GM23338 (cell line): ENCODE measurements at regions not wholly inside any gene's neighbourhood (a gene's known extent, or its start where the extent isn't known, plus 50 kb on each side); places are given as distances from the start of the nearest gene placed in this dataset.

Experiments
- ATAC-seq: fragments of 200-7000 bp; cut with Tn5 transposase; 3 replicates; pipeline ENCODE4 v1.9.1; 2020
- DNase-seq: peaks from one replicate; pipeline ENCODE4 v3.0.0-alpha.2; 2015; ENCODE audit warnings: low spot score
- H2AFZ ChIP-seq: fragments of 200-600 bp; sonication (generic); 2 replicates; pipeline ENCODE4 v1.8.0; 2016; ENCODE audit warnings: antibody characterized with exemption, mild to moderate bottlenecking, moderate library complexity
- H3F3A ChIP-seq: fragments of 200-600 bp; sonication (generic); replicated peaks from 2 replicates; pipeline ENCODE4 v1.8.0; 2017; ENCODE audit warnings: antibody characterized with exemption, mixed run types, low read depth
- H3K27ac ChIP-seq: fragments of 200-600 bp; sonication (generic); 2 replicates; pipeline ENCODE4 v1.6.1; 2016; ENCODE audit warnings: low read depth
- H3K27me3 ChIP-seq: fragments of 200-600 bp; sonication (generic); 2 replicates; pipeline ENCODE4 v1.8.0; 2016; ENCODE audit warnings: mild to moderate bottlenecking, mixed run types, moderate library complexity; ENCODE audit not compliant: insufficient read depth
- H3K36me3 ChIP-seq: fragments of 200-600 bp; sonication (generic); 2 replicates; pipeline ENCODE4 v1.8.0; 2016; ENCODE audit warnings: mild to moderate bottlenecking; ENCODE audit not compliant: insufficient read depth
- H3K4me1 ChIP-seq: fragments of 200-600 bp; sonication (generic); 2 replicates; pipeline ENCODE4 v1.8.0; 2016; ENCODE audit warnings: mild to moderate bottlenecking, moderate library complexity; ENCODE audit not compliant: insufficient read depth
- H3K4me2 ChIP-seq: fragments of 200-600 bp; sonication (generic); 2 replicates; pipeline ENCODE4 v1.7.1; 2017; ENCODE audit warnings: mixed run types
- H3K4me3 ChIP-seq: fragments of 200-600 bp; sonication (generic); 2 replicates; pipeline ENCODE4 v1.6.1; 2016; ENCODE audit warnings: mixed run types
- H3K79me2 ChIP-seq: fragments of 200-600 bp; sonication (generic); replicated peaks from 2 replicates; pipeline ENCODE4 v1.8.0; 2017; ENCODE audit warnings: mild to moderate bottlenecking; ENCODE audit not compliant: insufficient read depth
- H3K9me2 ChIP-seq: fragments of 200-600 bp; sonication (generic); 2 replicates; pipeline ENCODE4 v1.8.0; 2017; ENCODE audit not compliant: insufficient read depth
- H4K20me1 ChIP-seq: fragments of 200-600 bp; sonication (generic); replicated peaks from 2 replicates; pipeline ENCODE4 v1.8.0; 2017; ENCODE audit warnings: mild to moderate bottlenecking; ENCODE audit not compliant: insufficient read depth
- H3K27ac Mint-ChIP-seq: 2 replicates; pipeline ENCODE4 v1.8.0; 2020; ENCODE audit warnings: inconsistent platforms, mild to moderate bottlenecking, moderate library complexity, mixed read lengths
- H3K27me3 Mint-ChIP-seq: 3 replicates; pipeline ENCODE4 v1.8.0; 2022; ENCODE audit warnings: low read depth, mild to moderate bottlenecking, moderate library complexity, mixed read lengths, inconsistent platforms; ENCODE audit not compliant: insufficient read depth, poor library complexity
- H3K36me3 Mint-ChIP-seq: 3 replicates; pipeline ENCODE4 v1.8.0; 2021; ENCODE audit warnings: low read depth, mild to moderate bottlenecking, inconsistent platforms, moderate library complexity, mixed read lengths
- H3K4me1 Mint-ChIP-seq: 3 replicates; pipeline ENCODE4 v1.8.0; 2020; ENCODE audit warnings: mild to moderate bottlenecking, inconsistent platforms, mixed read lengths
- H3K4me3 Mint-ChIP-seq: 3 replicates; pipeline ENCODE4 v1.8.0; 2021; ENCODE audit warnings: moderate library complexity, mild to moderate bottlenecking, inconsistent platforms, mixed read lengths
- H3K9me3 Mint-ChIP-seq: 3 replicates; pipeline ENCODE4 v1.8.0; 2020; ENCODE audit warnings: moderate library complexity, mild to moderate bottlenecking, inconsistent platforms, mixed read lengths
- CREB1 ChIP-seq: fragments of 250-450 bp; sonication (Bioruptor Pico); IDR thresholded peaks from 2 replicates; pipeline ENCODE4 v1.5.0; 2020; ENCODE audit warnings: low read depth, mild to moderate bottlenecking, moderate library complexity
- EZH2 ChIP-seq: fragments of 200-600 bp; sonication (generic); IDR thresholded peaks from one replicate; pipeline ENCODE4 v1.8.0; 2017; ENCODE audit warnings: antibody characterized with exemption, mild to moderate bottlenecking, low read depth; ENCODE audit not compliant: unreplicated experiment
- EZH2phosphoT487 ChIP-seq: fragments of 200-600 bp; sonication (generic); IDR thresholded peaks from one replicate; pipeline ENCODE4 v1.8.1; 2018; ENCODE audit warnings: antibody characterized with exemption; ENCODE audit not compliant: unreplicated experiment
- POLR2AphosphoS5 ChIP-seq: IDR thresholded peaks from 2 replicates; pipeline ENCODE4 v1.6.1; 2016; ENCODE audit warnings: antibody characterized with exemption, low read depth
- STAT1 ChIP-seq: IDR thresholded peaks from one replicate; pipeline ENCODE4 v1.6.1; 2016; ENCODE audit warnings: antibody characterized with exemption; ENCODE audit not compliant: unreplicated experiment
- ZNF114 ChIP-seq: fragments of 250-450 bp; sonication (Bioruptor Pico); IDR thresholded peaks from 2 replicates; pipeline ENCODE4 v1.5.0; 2020; ENCODE audit warnings: mild to moderate bottlenecking, moderate library complexity
- TF ChIP-seq, protein P1 (sequence below), 2 experiments: fragments of 200-600 bp in 1 of 2; sonication (generic) in 1 of 2; conservative IDR thresholded peaks; 2 replicates each; pipeline versions ENCODE4 v1.5.1 to v1.6.1; 2016 to 2017; ENCODE audit warnings: antibody characterized with exemption in 2 of 2, low read depth in 2 of 2, mild to moderate bottlenecking in 2 of 2, moderate library complexity in 1 of 2

GRCh38 chr6:2460216-2460745, 214.9 kb upstream of the GMDS start:
- Histone ChIP-seq H3K27ac (no peak overlapping the region), H3K27me3 (no peaks in the 10 kb centered on the region), H4K20me1 (no peaks in the 10 kb centered on the region), H3K4me2 (no peak overlapping the region), H2AFZ (no peak overlapping the region), H3K4me1 (no peaks in the 10 kb centered on the region), H3K9me2 (0 out of 2 replicates have a peak, but pooled peaks cover 4% of the 10 kb centered on the region), H3K4me3 (no peak overlapping the region), H3K79me2 (no peaks in the 10 kb centered on the region), H3F3A (no peaks in the 10 kb centered on the region), H3K36me3 (no peaks in the 10 kb centered on the region)
- Mint-ChIP-seq H3K27me3 (peaks cover 2% of the 10 kb centered on the region), H3K4me1 (no peaks in the 10 kb centered on the region), H3K9me3 (no peaks in the 10 kb centered on the region), H3K27ac (no peak overlapping the region), H3K4me3 (no peak overlapping the region), H3K36me3 (no peaks in the 10 kb centered on the region)
- ATAC-seq (no peak), DNase-seq (no peak)
- TF ChIP-seq EZH2phosphoT487 (no peak), EZH2 (no peak), ZNF114 (CRISPR knock-in tag) (no peak), POLR2AphosphoS5 (no peak), STAT1 (no peak), CREB1 (CRISPR knock-in tag) (no peak)
- TF ChIP-seq, protein P1, sequence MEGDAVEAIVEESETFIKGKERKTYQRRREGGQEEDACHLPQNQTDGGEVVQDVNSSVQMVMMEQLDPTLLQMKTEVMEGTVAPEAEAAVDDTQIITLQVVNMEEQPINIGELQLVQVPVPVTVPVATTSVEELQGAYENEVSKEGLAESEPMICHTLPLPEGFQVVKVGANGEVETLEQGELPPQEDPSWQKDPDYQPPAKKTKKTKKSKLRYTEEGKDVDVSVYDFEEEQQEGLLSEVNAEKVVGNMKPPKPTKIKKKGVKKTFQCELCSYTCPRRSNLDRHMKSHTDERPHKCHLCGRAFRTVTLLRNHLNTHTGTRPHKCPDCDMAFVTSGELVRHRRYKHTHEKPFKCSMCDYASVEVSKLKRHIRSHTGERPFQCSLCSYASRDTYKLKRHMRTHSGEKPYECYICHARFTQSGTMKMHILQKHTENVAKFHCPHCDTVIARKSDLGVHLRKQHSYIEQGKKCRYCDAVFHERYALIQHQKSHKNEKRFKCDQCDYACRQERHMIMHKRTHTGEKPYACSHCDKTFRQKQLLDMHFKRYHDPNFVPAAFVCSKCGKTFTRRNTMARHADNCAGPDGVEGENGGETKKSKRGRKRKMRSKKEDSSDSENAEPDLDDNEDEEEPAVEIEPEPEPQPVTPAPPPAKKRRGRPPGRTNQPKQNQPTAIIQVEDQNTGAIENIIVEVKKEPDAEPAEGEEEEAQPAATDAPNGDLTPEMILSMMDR (conservative IDR thresholded peaks at IDR 0.05; ENCODE audit: low read depth in 2 of 2): no peak

DNA sequence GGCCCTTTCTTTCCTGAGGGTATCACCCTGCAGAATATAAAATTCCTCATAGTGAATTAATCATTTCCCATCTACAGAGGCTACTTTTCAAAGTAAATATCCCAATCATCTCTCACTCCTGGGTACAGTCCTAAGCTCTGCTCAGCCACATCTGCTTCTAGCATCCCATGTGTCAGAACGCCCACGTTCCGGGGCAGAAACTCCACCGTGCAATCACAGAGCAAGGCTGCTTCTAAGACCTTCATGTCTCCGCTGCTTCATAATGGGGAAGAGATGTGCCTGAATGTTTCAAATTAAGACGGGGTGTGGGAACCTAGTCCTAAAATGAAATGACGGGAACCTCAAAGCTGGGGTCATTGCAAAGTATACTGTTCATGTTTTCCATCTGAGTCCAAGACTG, 208.8 kb upstream of the GMDS start:
- Mint-ChIP-seq H3K27me3 (peaks cover 2% of the 10 kb centered on the region), H3K4me1 (no peaks in the 10 kb centered on the region), H3K27ac (no peak overlapping the region), H3K4me3 (no peak overlapping the region), H3K9me3 (no peaks in the 10 kb centered on the region), H3K36me3 (no peaks in the 10 kb centered on the region)
- H3K27ac ChIP-seq: no peak overlapping the region
- H4K20me1 ChIP-seq: no peaks in the 10 kb centered on the region
- H2AFZ ChIP-seq: no peak overlapping the region
- TF ChIP-seq POLR2AphosphoS5 (no peak), EZH2 (no peak), CREB1 (CRISPR knock-in tag) (no peak), STAT1 (no peak)
- TF ChIP-seq, protein P1 (conservative IDR thresholded peaks at IDR 0.05; ENCODE audit: low read depth in 2 of 2): no peak
- no peaks in the 10 kb centered on the region for H3K79me2 ChIP-seq
- H3K4me1 ChIP-seq: no peaks in the 10 kb centered on the region
- no peaks in the 10 kb centered on the region for H3F3A ChIP-seq
- peaks cover 5% of the 10 kb centered on the region; the same call in 1 of the 2 replicates for H3K27me3 ChIP-seq
- no peaks in the 10 kb centered on the region for H3K36me3 ChIP-seq
- ATAC-seq (no peak), DNase-seq (no peak)
- no peak overlapping the region for H3K4me2 ChIP-seq
- H3K4me3 ChIP-seq: no peak overlapping the region
- H3K9me2 ChIP-seq: 0 out of 2 replicates have a peak, but pooled peaks cover 4% of the 10 kb centered on the region
